CD4-positive, alpha-beta T cell treated with Interleukin-2 at 100 ng/mL for 4 hours (primary cell): ENCODE measurements at regions not wholly inside any gene's neighbourhood (a gene's known extent, or its start where the extent isn't known, plus 50 kb on each side); places are given as distances from the start of the nearest gene placed in this dataset.

Source experiments
- DNase-seq: peaks from one replicate; pipeline ENCODE4 v3.0.0-alpha.2; 2020; ENCODE audit warnings: low spot score

- DNase-seq = no peak
These were observed 157.6 kb upstream of the PLXNA4 start for GRCh38 chr7:132733860-132734259.

- no peak for DNase-seq
These were observed 156.1 kb upstream of the PLXNA4 start for GRCh38 chr7:132732321-132732865.

- no peak for DNase-seq
These were observed 153.8 kb upstream of the PLXNA4 start for GRCh38 chr7:132730105-132730504.

GRCh38 chr7:132723506-132724081 is 147.3 kb upstream of the PLXNA4 start:
- DNase-seq = no peak

- no peak for DNase-seq
These were observed 144.6 kb upstream of the PLXNA4 start for GRCh38 chr7:132720835-132721234.

- DNase-seq = no peak
These were observed 137.6 kb upstream of the PLXNA4 start for GRCh38 chr7:132713893-132714292.

GRCh38 chr7:132709971-132710567 is 133.8 kb upstream of the PLXNA4 start:
- peak; percentile 16 for DNase-seq

GRCh38 chr7:132708470-132708869 is 132.2 kb upstream of the PLXNA4 start:
- no peak for DNase-seq

- DNase-seq = no peak
These were observed 128.9 kb upstream of the PLXNA4 start for GRCh38 chr7:132705146-132705545.

- no peak for DNase-seq
These were observed 127.5 kb upstream of the PLXNA4 start for GRCh38 chr7:132703742-132704141.

GRCh38 chr7:132697003-132697402 is 120.7 kb upstream of the PLXNA4 start:
- DNase-seq = no peak

- no peak for DNase-seq
These were observed 120.1 kb upstream of the PLXNA4 start for GRCh38 chr7:132696332-132696731.

- no peak for DNase-seq
These were observed 114.9 kb upstream of the PLXNA4 start for GRCh38 chr7:132691201-132691600.

- no peak for DNase-seq
These were observed 113.9 kb upstream of the PLXNA4 start for GRCh38 chr7:132690174-132690573.

- DNase-seq = no peak
These were observed 111.7 kb upstream of the PLXNA4 start for GRCh38 chr7:132687981-132688383.

- DNase-seq = no peak
These were observed 110.7 kb upstream of the PLXNA4 start for GRCh38 chr7:132687016-132687415.

GRCh38 chr7:132685277-132685676 is 109.0 kb upstream of the PLXNA4 start:
- DNase-seq = no peak

GRCh38 chr7:132683896-132684690 is 107.8 kb upstream of the PLXNA4 start:
- no peak for DNase-seq

GRCh38 chr7:132681951-132682350 is 105.7 kb upstream of the PLXNA4 start:
- no peak for DNase-seq

- no peak for DNase-seq
These were observed 104.3 kb upstream of the PLXNA4 start for GRCh38 chr7:132680590-132680989.

- no peak for DNase-seq
These were observed 102.4 kb upstream of the PLXNA4 start for GRCh38 chr7:132678656-132679055.

- no peak for DNase-seq
These were observed 101.6 kb upstream of the PLXNA4 start for GRCh38 chr7:132677918-132678317.
